ENCODE measurements at regions not wholly inside any gene's neighbourhood (a gene's known extent, or its start where the extent isn't known, plus 50 kb on each side); places are given as distances from the start of the nearest gene placed in this dataset.

- H3K9me3 ChIP-seq (ENCODE audit: control insufficient read depth, insufficient read depth, low read length), result peaks cover 6% of the 10 kb centered on the region
- no peak overlapping the region for H2BK20ac ChIP-seq (ENCODE audit: low read depth, low read length)
- no peaks in the 10 kb centered on the region for H3K9me1 ChIP-seq (ENCODE audit: insufficient read depth, low read length)
- no peak overlapping the region for H3K56ac ChIP-seq (ENCODE audit: extremely low read depth, insufficient read depth, low read length)
- H2AK9ac ChIP-seq (replicated peaks; ENCODE audit: low read depth, low read length, poor library complexity), result no peak overlapping the region
- H3K4me3 ChIP-seq (ENCODE audit: insufficient read depth, low read depth, low read length), result no peak overlapping the region
- no peak overlapping the region for H3K9ac ChIP-seq (ENCODE audit: low read depth, low read length)
- no peaks in the 10 kb centered on the region for H3K4me1 ChIP-seq (ENCODE audit: control insufficient read depth, insufficient read depth, low read length)
- TF ChIP-seq BHLHE40 (IDR thresholded peaks at IDR 0.05; ENCODE audit: low read depth, low read length), result no peak
- no peak for TF ChIP-seq RFX5 (IDR thresholded peaks at IDR 0.05; ENCODE audit: low read depth, low read length)
- TF ChIP-seq CEBPB (IDR thresholded peaks at IDR 0.05; ENCODE audit: low read depth, low read length), result no peak
- no peak for TF ChIP-seq RAD21 (IDR thresholded peaks at IDR 0.05; ENCODE audit: low read length)
- no peak for TF ChIP-seq FOS (IDR thresholded peaks at IDR 0.05; ENCODE audit: low read depth, low read length)
- TF ChIP-seq USF2 (IDR thresholded peaks at IDR 0.05; ENCODE audit: low read depth, low read length), result no peak
- H3K18ac ChIP-seq (ENCODE audit: low read depth, low read length), result no peak overlapping the region
- H2AFZ ChIP-seq (replicated peaks; ENCODE audit: low read length, poor library complexity), result no peak overlapping the region
- DNase-seq, result no peak
- no peaks in the 10 kb centered on the region for H3K79me1 ChIP-seq (ENCODE audit: low read depth in 1 of 2, low read length in 2 of 2)
- no peak overlapping the region for H2BK120ac ChIP-seq (ENCODE audit: low read depth, low read length)
- no peak overlapping the region for H2BK15ac ChIP-seq (ENCODE audit: low read depth, low read length)
- intact Hi-C loops (cut with micrococcal nuclease), result no loop called here
- H2BK5ac ChIP-seq (ENCODE audit: low read depth, low read length, poor library complexity, severe bottlenecking), result no peak overlapping the region
- ChIA-PET POLR2A (ENCODE audit: unreplicated experiment) (no interaction called here), CTCF (no interaction called here)
- no peak for ATAC-seq (ENCODE audit: low read depth)
- BruUV-seq (replicated peaks), result no TSS peak
- H4K91ac ChIP-seq (ENCODE audit: insufficient read depth, low read depth, low read length), result no peak overlapping the region
- H4K8ac ChIP-seq (ENCODE audit: low read depth in 2 of 2, low read length in 2 of 2), result no peak overlapping the region
- H3K14ac ChIP-seq (replicated peaks; ENCODE audit: low read depth, low read length), result no peak overlapping the region
- dilution Hi-C loops (cut with HindIII; ENCODE audit: low sequenced_read_pairs, unreplicated experiment), result no loop called here
- no CpG with 5 or more reads among the region's 5 CpGs for WGBS, 2 experiments (ENCODE audit: extremely low coverage in 2 of 2, insufficient read length in 1 of 2)
- no peak overlapping the region for H3K4ac ChIP-seq (ENCODE audit: low read depth, low read length)
- H3K27me3 ChIP-seq (ENCODE audit: control insufficient read depth, insufficient read depth, low read length), result no peaks in the 10 kb centered on the region; the same call in 1 of the 2 replicates
- H3K36me3 ChIP-seq (ENCODE audit: control insufficient read depth, insufficient read depth, low read length), result no peaks in the 10 kb centered on the region
- H3K27ac ChIP-seq (ENCODE audit: insufficient read depth, low read length), result no peak overlapping the region
- in situ Hi-C loops (cut with MboI; ENCODE audit: low sequenced_read_pairs), result no loop called here
- no peak overlapping the region for H3K4me2 ChIP-seq (ENCODE audit: low read depth, low read length)
- no peak overlapping the region for H3K23ac ChIP-seq (ENCODE audit: low read depth, low read length)
- no peak overlapping the region for H2AK5ac ChIP-seq (ENCODE audit: low read depth, low read length)
- no peaks in the 10 kb centered on the region for H4K20me1 ChIP-seq (ENCODE audit: insufficient read depth, low read length)
- H4K5ac ChIP-seq (ENCODE audit: low read depth, low read length), result no peak overlapping the region
These were observed 68.9 kb upstream of the CARD11 start for GRCh38 chr7:3112479-3113134.
